ENCODE measurements at regions not wholly inside any gene's neighbourhood (a gene's known extent, or its start where the extent isn't known, plus 50 kb on each side); places are given as distances from the start of the nearest gene placed in this dataset.

- H3K9me3 ChIP-seq (ENCODE audit: low read depth), result no peaks in the 10 kb centered on the region
- H3K4me3 ChIP-seq, result no peak overlapping the region
- DNase-seq (ENCODE audit: low read depth in 1 of 2, low spot score in 1 of 2), result no peak
- no peak for TF ChIP-seq CTCF (IDR thresholded peaks at IDR 0.05; ENCODE audit: low read depth, low read length)
- H3K27me3 ChIP-seq, result no peaks in the 10 kb centered on the region
- no peaks in the 10 kb centered on the region for H3K36me3 ChIP-seq
- H3K27ac ChIP-seq, result no peak overlapping the region
- H3K4me1 ChIP-seq (ENCODE audit: low read depth), result no peaks in the 10 kb centered on the region
Observed at GRCh38 chr12:129966146-129966995, 62.5 kb upstream of the TMEM132D start.

GRCh38 chr12:129971721-129972120, 67.9 kb upstream of the TMEM132D start:
- Histone ChIP-seq H3K27ac (no peak overlapping the region), H3K27me3 (no peaks in the 10 kb centered on the region), H3K4me1 (ENCODE audit: low read depth) (no peaks in the 10 kb centered on the region), H3K9me3 (ENCODE audit: low read depth) (no peaks in the 10 kb centered on the region), H3K4me3 (no peak overlapping the region), H3K36me3 (no peaks in the 10 kb centered on the region)
- no peak for DNase-seq (ENCODE audit: low read depth in 1 of 2, low spot score in 1 of 2)
- no peak for TF ChIP-seq CTCF (IDR thresholded peaks at IDR 0.05; ENCODE audit: low read depth, low read length)

GRCh38 chr12:129973236-129973961, 69.6 kb upstream of the TMEM132D start:
- no peaks in the 10 kb centered on the region for H3K36me3 ChIP-seq
- H3K4me1 ChIP-seq (ENCODE audit: low read depth), result no peaks in the 10 kb centered on the region
- no peaks in the 10 kb centered on the region for H3K9me3 ChIP-seq (ENCODE audit: low read depth)
- no peak for DNase-seq (ENCODE audit: low read depth in 1 of 2, low spot score in 1 of 2)
- H3K27me3 ChIP-seq, result no peaks in the 10 kb centered on the region
- H3K27ac ChIP-seq, result no peak overlapping the region
- H3K4me3 ChIP-seq, result no peak overlapping the region
- no peak for TF ChIP-seq CTCF (IDR thresholded peaks at IDR 0.05; ENCODE audit: low read depth, low read length)

GRCh38 chr12:129984106-129984505, 80.3 kb upstream of the TMEM132D start:
- H3K9me3 ChIP-seq (ENCODE audit: low read depth), result no peaks in the 10 kb centered on the region
- TF ChIP-seq CTCF (IDR thresholded peaks at IDR 0.05; ENCODE audit: low read depth, low read length), result no peak
- H3K27ac ChIP-seq, result no peak overlapping the region
- no peak for DNase-seq (ENCODE audit: low read depth in 1 of 2, low spot score in 1 of 2)
- H3K4me1 ChIP-seq (ENCODE audit: low read depth), result no peaks in the 10 kb centered on the region
- no peaks in the 10 kb centered on the region for H3K27me3 ChIP-seq
- no peaks in the 10 kb centered on the region for H3K36me3 ChIP-seq
- no peak overlapping the region for H3K4me3 ChIP-seq

GRCh38 chr12:129987841-129988240, 84.0 kb upstream of the TMEM132D start:
- H3K4me1 ChIP-seq (ENCODE audit: low read depth), result no peaks in the 10 kb centered on the region
- no peak overlapping the region for H3K4me3 ChIP-seq
- TF ChIP-seq CTCF (IDR thresholded peaks at IDR 0.05; ENCODE audit: low read depth, low read length), result no peak
- no peak for DNase-seq (ENCODE audit: low read depth in 1 of 2, low spot score in 1 of 2)
- no peaks in the 10 kb centered on the region for H3K9me3 ChIP-seq (ENCODE audit: low read depth)
- H3K36me3 ChIP-seq, result no peaks in the 10 kb centered on the region
- H3K27me3 ChIP-seq, result no peaks in the 10 kb centered on the region
- no peak overlapping the region for H3K27ac ChIP-seq

Data from cardiac muscle cell (in vitro differentiated cells and primary cell).